OCI-LY7 (cell line): ENCODE measurements at regions not wholly inside any gene's neighbourhood (a gene's known extent, or its start where the extent isn't known, plus 50 kb on each side); places are given as distances from the start of the nearest gene placed in this dataset.

ENCODE experiments used
- BruUV-seq: library from RNA; stranded (reverse); fragments of 400-500 nt; replicated peaks from 2 replicates; lab custom pipeline; 2021; lab: Mats Ljungman, UMichigan
- CTCF ChIA-PET: fragments of 300-600 bp; sonication (Branson Sonifier 250); formaldehyde crosslinking; loops from one replicate; lab custom pipeline; 2022; ENCODE audit warnings: antibody characterized with exemption; ENCODE audit not compliant: unreplicated experiment; lab: Charles Lee
- POLR2A ChIA-PET: fragments of 300-600 bp; sonication (Branson Sonifier 250); formaldehyde crosslinking; loops from one replicate; lab custom pipeline; 2022; ENCODE audit warnings: antibody characterized with exemption; lab: Charles Lee
- DNase-seq: peaks from one replicate; pipeline ENCODE4 v3.0.0-alpha.2; 2015; ENCODE audit warnings: low spot score
- H2AFZ ChIP-seq: fragments of 200-600 bp; sonication (generic), shearing (Covaris generic); 2 replicates; pipeline ENCODE4 v1.6.1; 2014; ENCODE audit warnings: mild to moderate bottlenecking, antibody characterized with exemption, low read length, moderate library complexity
- H3K27ac ChIP-seq: fragments of 200-600 bp; sonication (generic); 2 replicates; pipeline ENCODE4 v1.5.1; 2014; ENCODE audit warnings: mixed run types, low read depth, mild to moderate bottlenecking, moderate library complexity, low read length, inconsistent platforms; ENCODE audit not compliant: poor library complexity, severe bottlenecking
- H3K36me3 ChIP-seq: fragments of 200-600 bp; sonication (generic); 2 replicates; pipeline ENCODE4 v1.6.1; 2014; ENCODE audit warnings: mild to moderate bottlenecking, antibody characterized with exemption, low read length, moderate library complexity, mixed read lengths; ENCODE audit not compliant: insufficient read depth
- H3K4me1 ChIP-seq: fragments of 200-600 bp; sonication (generic); 2 replicates; pipeline ENCODE4 v1.5.1; 2014; ENCODE audit warnings: mild to moderate bottlenecking, low read length; ENCODE audit not compliant: insufficient read depth, poor library complexity, severe bottlenecking
- H3K4me2 ChIP-seq: fragments of 200-600 bp; sonication (generic); 2 replicates; pipeline ENCODE4 v1.6.1; 2014; ENCODE audit warnings: mild to moderate bottlenecking, low read length
- H3K4me3 ChIP-seq: fragments of 200-600 bp; sonication (generic); 2 replicates; pipeline ENCODE4 v1.5.1; 2014; ENCODE audit warnings: mild to moderate bottlenecking, low read depth, low read length; ENCODE audit not compliant: poor library complexity, severe bottlenecking
- H3K79me2 ChIP-seq: fragments of 200-600 bp; sonication (generic); 2 replicates; pipeline ENCODE4 v1.6.1; 2016; ENCODE audit warnings: low read depth, mild to moderate bottlenecking, low read length, moderate library complexity, mixed read lengths; ENCODE audit not compliant: insufficient read depth
- H3K9me2 ChIP-seq: fragments of 200-600 bp; sonication (generic); 2 replicates; pipeline ENCODE4 v1.6.1; 2016; ENCODE audit warnings: mild to moderate bottlenecking, low read length, mixed read lengths; ENCODE audit not compliant: insufficient read depth
- H3K9me3 ChIP-seq: fragments of 200-600 bp; sonication (generic); 2 replicates; pipeline ENCODE4 v1.6.1; 2014; ENCODE audit warnings: mild to moderate bottlenecking, mixed run types, low read length, mixed read lengths
- H4K20me1 ChIP-seq: fragments of 200-600 bp; sonication (generic); 2 replicates; pipeline ENCODE4 v1.6.1; 2014; ENCODE audit warnings: mild to moderate bottlenecking, antibody characterized with exemption, low read length, moderate library complexity, mixed read lengths; ENCODE audit not compliant: insufficient read depth
- CTCF ChIP-seq: fragments of 200-600 bp; sonication (generic); conservative IDR thresholded peaks from 2 replicates; pipeline ENCODE4 v1.5.1; 2014; ENCODE audit warnings: mild to moderate bottlenecking, antibody characterized with exemption, low read length, moderate library complexity, mixed read lengths
- EZH2phosphoT487 ChIP-seq: fragments of 200-600 bp; sonication (generic); IDR thresholded peaks from 2 replicates; pipeline ENCODE4 v1.6.1; 2018; ENCODE audit warnings: low read depth, borderline replicate concordance, mild to moderate bottlenecking, mixed run types, antibody characterized with exemption, low read length, moderate library complexity, mixed read lengths
- intact Hi-C: fragments of 100-400 bp; cut with micrococcal nuclease; formaldehyde crosslinking; loops from one replicate; pipeline ENCODE4 v1.10.0; 2022; ENCODE audit not compliant: unreplicated experiment

- Histone ChIP-seq H4K20me1 (no peaks in the 10 kb centered on the region), H3K4me1 (no peaks in the 10 kb centered on the region), H3K4me3 (no peak overlapping the region), H3K27ac (no peak overlapping the region), H3K9me2 (no peaks in the 10 kb centered on the region), H3K36me3 (no peaks in the 10 kb centered on the region), H3K4me2 (no peak overlapping the region), H3K9me3 (no peaks in the 10 kb centered on the region), H3K79me2 (no peaks in the 10 kb centered on the region), H2AFZ (no peak overlapping the region)
- ChIA-PET CTCF (no interaction called here), POLR2A (no interaction called here)
- BruUV-seq = no TSS peak
- no peak for DNase-seq
- intact Hi-C loops = no loop called here
- TF ChIP-seq EZH2phosphoT487 (no peak), CTCF (no peak)
These were observed 199.1 kb upstream of the NRXN1 start for GRCh38 chr2:51231071-51231470.

- ChIA-PET CTCF (no interaction called here), POLR2A (no interaction called here)
- Histone ChIP-seq H3K9me3 (no peaks in the 10 kb centered on the region), H3K4me1 (no peaks in the 10 kb centered on the region), H4K20me1 (no peaks in the 10 kb centered on the region), H3K79me2 (no peaks in the 10 kb centered on the region), H2AFZ (no peak overlapping the region), H3K4me3 (no peak overlapping the region), H3K27ac (no peak overlapping the region), H3K4me2 (no peak overlapping the region), H3K9me2 (no peaks in the 10 kb centered on the region), H3K36me3 (no peaks in the 10 kb centered on the region)
- TF ChIP-seq CTCF = no peak
- TF ChIP-seq EZH2phosphoT487 = no peak
- intact Hi-C loops = no loop called here
- BruUV-seq = no TSS peak
- no peak for DNase-seq
These were observed 193.4 kb upstream of the NRXN1 start for GRCh38 chr2:51225377-51225776.

- DNase-seq = no peak
These were observed 192.9 kb upstream of the NRXN1 start for GRCh38 chr2:51224790-51225189.

More at GRCh38 chr2:51224790-51225189, 192.9 kb upstream of the NRXN1 start:
- Histone ChIP-seq H3K9me3 (no peaks in the 10 kb centered on the region), H3K4me3 (no peak overlapping the region), H3K4me2 (no peak overlapping the region), H3K4me1 (no peaks in the 10 kb centered on the region), H3K79me2 (no peaks in the 10 kb centered on the region), H2AFZ (no peak overlapping the region), H3K36me3 (no peaks in the 10 kb centered on the region), H3K27ac (no peak overlapping the region), H3K9me2 (no peaks in the 10 kb centered on the region), H4K20me1 (no peaks in the 10 kb centered on the region)
- intact Hi-C loops = no loop called here
- ChIA-PET POLR2A (no interaction called here), CTCF (no interaction called here)
- BruUV-seq = no TSS peak
- TF ChIP-seq CTCF (no peak), EZH2phosphoT487 (no peak)
